Parathyroid adenoma (tissue), 2 donors: ENCODE measurements at regions not wholly inside any gene's neighbourhood (a gene's known extent, or its start where the extent isn't known, plus 50 kb on each side); places are given as distances from the start of the nearest gene placed in this dataset.

Experiments used
- H2AFZ ChIP-seq: fragments of 300-600 bp; sonication (generic); one replicate; pipeline ENCODE4 v1.7.0; 2017; ENCODE audit warnings: antibody characterized with exemption, mild to moderate bottlenecking
- H3K27ac ChIP-seq: fragments of 300-600 bp; sonication (generic); one replicate; pipeline ENCODE4 v1.7.0; 2017
- H3K27me3 ChIP-seq: fragments of 300-600 bp; sonication (generic); one replicate; pipeline ENCODE4 v1.7.0; 2017; ENCODE audit warnings: low read length; ENCODE audit not compliant: control insufficient read depth, insufficient read depth
- H3K36me3 ChIP-seq: fragments of 300-600 bp; sonication (generic); one replicate; pipeline ENCODE4 v1.7.0; 2017; ENCODE audit warnings: low read length; ENCODE audit not compliant: control insufficient read depth, insufficient read depth
- H3K4me1 ChIP-seq: fragments of 300-600 bp; sonication (generic); one replicate; pipeline ENCODE4 v1.7.0; 2017; ENCODE audit warnings: control low read depth
- H3K4me2 ChIP-seq: fragments of 300-600 bp; sonication (generic); one replicate; pipeline ENCODE4 v1.7.0; 2017; ENCODE audit warnings: low read length
- H3K4me3 ChIP-seq: fragments of 300-600 bp; sonication (generic); one replicate; pipeline ENCODE4 v1.7.0; 2017; ENCODE audit warnings: low read depth, low read length
- H3K79me2 ChIP-seq: fragments of 300-600 bp; sonication (generic); one replicate; pipeline ENCODE4 v1.7.0; 2017; ENCODE audit warnings: control low read depth
- H3K9ac ChIP-seq: fragments of 300-600 bp; sonication (generic); one replicate; pipeline ENCODE4 v1.7.0; 2017; ENCODE audit warnings: mild to moderate bottlenecking
- H3K9me3 ChIP-seq: fragments of 300-600 bp; sonication (generic); one replicate; pipeline ENCODE4 v1.7.0; 2017; ENCODE audit warnings: low read length; ENCODE audit not compliant: control insufficient read depth
- CTCF ChIP-seq: fragments of 300-600 bp; sonication (generic); IDR thresholded peaks from one replicate; pipeline ENCODE4 v1.7.0; 2017; ENCODE audit warnings: antibody characterized with exemption, mild to moderate bottlenecking
- donor health status: primary hyperparathyroidism.

GRCh38 chr14:39621678-39622077 lies 189.4 kb upstream of the FBXO33 start:
- no peak for TF ChIP-seq CTCF
- Histone ChIP-seq H3K9me3 (no peaks in the 10 kb centered on the region), H3K79me2 (no peaks in the 10 kb centered on the region), H3K36me3 (no peaks in the 10 kb centered on the region), H3K4me1 (no peaks in the 10 kb centered on the region), H3K4me3 (no peak overlapping the region), H3K4me2 (no peak overlapping the region), H2AFZ (no peak overlapping the region), H3K27me3 (no peaks in the 10 kb centered on the region), H3K9ac (no peak overlapping the region), H3K27ac (no peak overlapping the region)

- no peak overlapping the region for H3K4me2 ChIP-seq
- H3K4me1 ChIP-seq: no peaks in the 10 kb centered on the region
- no peak for TF ChIP-seq CTCF
- no peaks in the 10 kb centered on the region for H3K9me3 ChIP-seq
- no peaks in the 10 kb centered on the region for H3K27me3 ChIP-seq
- no peak overlapping the region for H2AFZ ChIP-seq
- no peak overlapping the region for H3K4me3 ChIP-seq
- H3K27ac ChIP-seq: no peak overlapping the region
- H3K9ac ChIP-seq: no peak overlapping the region
- no peaks in the 10 kb centered on the region for H3K79me2 ChIP-seq
- no peaks in the 10 kb centered on the region for H3K36me3 ChIP-seq
Observed at GRCh38 chr14:39621223-39621622, 189.0 kb upstream of the FBXO33 start.

GRCh38 chr14:39617537-39617936 lies 185.3 kb upstream of the FBXO33 start:
- TF ChIP-seq CTCF: no peak
- Histone ChIP-seq H3K4me2 (no peak overlapping the region), H3K4me1 (no peaks in the 10 kb centered on the region), H3K9me3 (no peaks in the 10 kb centered on the region), H3K27ac (no peak overlapping the region), H3K4me3 (no peak overlapping the region), H3K79me2 (no peaks in the 10 kb centered on the region), H2AFZ (no peak overlapping the region), H3K27me3 (no peaks in the 10 kb centered on the region), H3K9ac (no peak overlapping the region), H3K36me3 (no peaks in the 10 kb centered on the region)

- no peak overlapping the region for H2AFZ ChIP-seq
- TF ChIP-seq CTCF: no peak
Observed at GRCh38 chr14:39615352-39615751, 183.1 kb upstream of the FBXO33 start.

GRCh38 chr14:39614297-39614923 lies 182.2 kb upstream of the FBXO33 start:
- Histone ChIP-seq H3K79me2 (no peaks in the 10 kb centered on the region), H3K27ac (no peak overlapping the region), H3K9me3 (no peaks in the 10 kb centered on the region), H3K4me1 (no peaks in the 10 kb centered on the region), H3K27me3 (no peaks in the 10 kb centered on the region), H3K36me3 (no peaks in the 10 kb centered on the region), H3K4me3 (no peak overlapping the region), H3K9ac (no peak overlapping the region), H2AFZ (no peak overlapping the region), H3K4me2 (no peak overlapping the region)
- TF ChIP-seq CTCF: no peak

More at GRCh38 chr14:39615352-39615751, 183.1 kb upstream of the FBXO33 start:
- H3K79me2 ChIP-seq: no peaks in the 10 kb centered on the region
- no peaks in the 10 kb centered on the region for H3K27me3 ChIP-seq
- no peak overlapping the region for H3K27ac ChIP-seq
- H3K4me1 ChIP-seq: no peaks in the 10 kb centered on the region
- H3K4me3 ChIP-seq: no peak overlapping the region
- H3K9ac ChIP-seq: no peak overlapping the region
- H3K9me3 ChIP-seq: no peaks in the 10 kb centered on the region
- no peaks in the 10 kb centered on the region for H3K36me3 ChIP-seq
- no peak overlapping the region for H3K4me2 ChIP-seq
